HG03575 (cell line): ENCODE measurements at regions not wholly inside any gene's neighbourhood (a gene's known extent, or its start where the extent isn't known, plus 50 kb on each side); places are given as distances from the start of the nearest gene placed in this dataset.

Source experiments
- ATAC-seq: cut with Tn5 transposase; IDR thresholded peaks from one replicate; pipeline ENCODE4 v1.9.1; 2021; ENCODE audit not compliant: unreplicated experiment, insufficient number of reproducible peaks, low FRiP score; ENCODE audit errors: extremely low read depth

DNA sequence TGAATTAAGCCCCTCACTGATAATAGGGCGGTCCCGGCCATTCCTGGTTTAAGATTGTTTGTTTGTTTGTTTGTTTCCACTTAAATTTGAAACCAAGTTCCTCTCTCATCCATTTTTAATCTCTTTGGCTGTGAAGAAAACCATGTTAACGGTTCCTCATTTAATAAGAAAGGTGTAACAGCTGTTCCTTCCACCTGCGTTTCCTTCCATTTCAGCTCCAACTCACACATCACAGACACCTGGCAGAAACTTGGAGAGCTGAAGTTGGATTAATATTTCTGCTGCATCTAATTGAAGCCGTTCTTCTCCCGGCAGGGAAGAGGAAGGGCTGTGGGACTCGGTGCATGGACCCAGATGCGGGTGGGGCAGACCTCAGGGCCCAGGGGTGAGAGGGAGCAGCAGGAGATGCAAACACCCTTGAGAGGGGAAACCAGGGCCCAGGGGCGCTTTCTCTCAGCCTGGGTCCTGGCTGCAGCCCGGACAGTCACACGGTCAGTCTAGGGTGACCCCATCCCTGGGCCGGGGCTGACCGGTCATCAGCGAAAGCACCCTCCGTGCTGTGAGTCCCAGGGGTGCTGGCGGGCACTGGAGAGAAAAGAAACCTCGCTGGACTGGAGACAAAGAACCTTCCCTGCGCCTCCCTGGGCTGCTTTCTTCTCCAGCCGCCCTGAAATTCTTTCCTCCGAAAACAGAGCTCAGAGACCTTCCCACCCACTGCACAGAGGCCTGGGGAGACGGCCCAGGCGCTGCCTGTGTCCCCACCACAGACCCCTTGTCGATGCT is 242.0 kb downstream of the BRD1 start:
- ATAC-seq, result no peak

DNA sequence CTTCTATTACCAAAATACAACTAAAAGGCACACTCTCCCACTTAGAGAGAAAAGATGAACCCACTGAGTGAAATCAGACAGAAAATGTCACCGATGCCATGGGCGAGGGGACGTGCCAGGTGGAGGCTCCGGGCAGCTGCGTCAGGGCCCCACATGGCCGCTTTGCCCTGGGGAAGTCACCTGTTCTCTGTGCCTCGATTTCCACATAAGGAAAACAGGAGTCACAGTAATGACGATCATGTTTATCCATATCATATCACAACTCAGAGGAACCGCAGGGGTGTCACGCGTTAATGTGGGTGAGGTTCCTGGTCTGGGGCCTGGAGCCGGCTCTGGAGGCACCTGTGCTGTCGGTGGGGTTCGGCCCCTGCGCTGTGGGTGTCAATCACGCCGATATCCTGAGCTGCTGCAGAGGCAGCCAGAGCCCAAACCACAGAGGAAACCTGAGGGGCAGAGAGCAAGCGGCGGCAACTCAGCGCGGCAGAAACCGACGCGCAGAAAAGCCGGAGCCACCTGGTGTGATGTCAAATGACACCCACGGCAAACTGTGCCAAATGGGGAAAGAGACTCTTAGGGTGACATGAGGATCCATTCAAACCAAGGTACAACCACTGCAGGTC is 243.7 kb downstream of the BRD1 start:
- ATAC-seq, result no peak

DNA sequence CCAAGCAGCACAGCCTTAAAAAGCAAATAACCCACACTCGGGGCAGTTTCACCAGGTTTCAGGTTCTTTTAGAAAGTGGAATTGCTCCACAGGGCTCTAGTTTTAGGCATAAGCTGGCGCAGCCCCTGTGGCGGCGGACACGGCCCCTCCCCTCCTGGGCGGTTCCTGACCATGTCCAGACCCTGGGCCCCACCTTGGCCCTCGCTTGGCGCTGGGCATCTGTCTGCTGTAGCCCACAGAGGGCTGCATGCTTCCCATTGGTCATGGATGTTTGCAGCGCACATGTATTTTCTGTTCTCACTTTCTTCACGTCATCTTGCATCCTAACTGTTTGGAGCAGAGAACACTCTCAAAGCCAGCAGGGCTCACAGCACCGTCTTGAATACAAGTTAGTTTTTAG is 244.3 kb downstream of the BRD1 start:
- no peak for ATAC-seq

DNA sequence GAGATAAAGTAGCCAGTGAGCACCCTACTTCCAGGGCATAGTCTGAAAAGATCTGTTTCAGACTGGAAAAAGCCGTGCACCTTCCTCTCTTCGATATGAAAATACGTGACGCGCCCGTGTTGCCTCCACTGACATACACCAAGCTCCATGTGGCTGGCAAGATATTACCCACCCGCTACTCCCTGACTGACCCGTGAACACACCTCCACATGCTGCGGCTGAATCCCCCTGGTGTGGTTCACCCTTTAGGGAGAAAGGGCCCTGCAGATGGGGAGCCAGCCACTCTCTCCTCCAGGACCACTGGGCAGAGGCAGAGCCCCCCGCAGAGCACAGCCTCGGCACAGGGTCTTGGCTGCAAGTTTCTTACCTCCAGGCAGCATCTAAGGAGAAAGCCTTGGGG is 245.0 kb downstream of the BRD1 start:
- ATAC-seq, result no peak

DNA sequence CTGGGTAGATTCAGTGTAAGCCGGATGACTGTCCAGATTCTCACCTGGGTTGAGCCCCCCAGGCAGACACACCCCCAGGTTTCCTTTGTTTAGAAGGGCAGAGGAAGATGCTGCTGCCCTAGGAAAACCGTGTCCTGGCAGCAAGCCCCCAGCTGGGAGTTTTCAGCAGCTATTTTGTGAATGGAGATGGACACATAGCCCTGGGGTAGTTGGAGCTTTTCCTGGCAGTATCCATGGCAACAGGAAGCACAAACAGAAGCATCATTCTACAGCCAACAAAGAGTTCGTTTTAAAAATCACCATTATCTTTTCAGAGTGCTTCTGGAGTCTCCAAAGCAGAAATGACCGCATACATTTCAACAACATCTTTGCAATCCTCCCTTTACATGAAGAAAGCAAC is 245.5 kb downstream of the BRD1 start:
- ATAC-seq, result no peak

DNA sequence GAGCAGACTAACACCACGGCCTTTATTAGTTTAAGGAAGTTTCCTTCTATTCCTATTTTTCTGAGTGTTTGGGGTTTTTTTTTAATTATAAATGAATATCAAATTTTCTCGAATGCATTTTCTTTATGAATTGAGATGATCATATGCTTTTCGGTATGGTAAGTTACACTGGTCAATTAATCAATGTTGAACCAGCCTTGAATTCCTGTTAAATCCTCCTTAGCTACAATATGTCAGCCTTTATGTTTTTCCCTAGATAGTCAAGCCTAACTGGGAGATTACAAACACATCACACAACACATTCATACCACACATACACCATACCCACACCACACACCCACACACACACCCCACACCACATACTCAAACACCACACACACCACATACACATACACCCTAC is 247.6 kb downstream of the BRD1 start:
- no peak for ATAC-seq

DNA sequence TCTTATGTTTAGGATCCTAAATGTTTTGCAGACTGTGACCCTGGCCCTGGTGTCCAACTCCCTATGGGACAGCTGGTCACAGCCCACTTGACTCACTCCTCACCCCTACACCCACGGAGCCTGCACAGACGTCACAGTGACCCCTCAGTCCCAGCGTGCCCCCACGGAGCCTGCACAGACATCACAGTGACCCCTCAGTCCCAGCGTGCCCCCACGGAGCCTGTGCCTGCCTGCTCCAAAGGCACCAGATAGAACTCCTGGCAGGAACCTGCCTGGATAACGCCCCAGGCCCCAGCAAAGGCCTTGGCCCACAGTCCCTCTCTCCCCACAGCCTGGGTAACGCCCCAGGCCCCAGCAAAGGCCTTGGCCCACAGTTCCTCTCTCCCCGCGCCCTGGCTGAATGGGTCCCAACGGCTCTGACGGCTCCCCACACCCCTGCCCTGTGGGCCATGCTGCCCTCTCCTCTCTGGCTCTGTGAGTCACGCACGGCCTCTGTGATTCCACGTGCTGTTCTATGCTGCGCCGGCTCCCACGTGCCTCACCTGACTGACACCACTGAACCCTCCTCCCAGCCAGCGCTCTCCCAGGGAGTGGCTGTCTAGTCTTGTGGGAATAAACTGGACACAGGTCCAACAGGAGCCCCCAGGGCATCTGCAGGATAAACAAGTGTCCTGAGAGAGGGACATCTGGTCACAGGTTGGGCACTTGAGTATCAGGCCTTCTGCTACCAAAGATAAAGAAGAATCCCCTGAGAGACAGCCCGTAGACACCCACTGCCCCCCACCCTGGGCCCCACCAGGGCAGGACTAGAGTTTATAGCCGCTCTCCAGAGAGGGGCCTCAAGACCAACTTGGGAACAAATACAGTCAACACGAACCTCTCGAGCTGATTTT is 250.3 kb downstream of the BRD1 start:
- no peak for ATAC-seq

DNA sequence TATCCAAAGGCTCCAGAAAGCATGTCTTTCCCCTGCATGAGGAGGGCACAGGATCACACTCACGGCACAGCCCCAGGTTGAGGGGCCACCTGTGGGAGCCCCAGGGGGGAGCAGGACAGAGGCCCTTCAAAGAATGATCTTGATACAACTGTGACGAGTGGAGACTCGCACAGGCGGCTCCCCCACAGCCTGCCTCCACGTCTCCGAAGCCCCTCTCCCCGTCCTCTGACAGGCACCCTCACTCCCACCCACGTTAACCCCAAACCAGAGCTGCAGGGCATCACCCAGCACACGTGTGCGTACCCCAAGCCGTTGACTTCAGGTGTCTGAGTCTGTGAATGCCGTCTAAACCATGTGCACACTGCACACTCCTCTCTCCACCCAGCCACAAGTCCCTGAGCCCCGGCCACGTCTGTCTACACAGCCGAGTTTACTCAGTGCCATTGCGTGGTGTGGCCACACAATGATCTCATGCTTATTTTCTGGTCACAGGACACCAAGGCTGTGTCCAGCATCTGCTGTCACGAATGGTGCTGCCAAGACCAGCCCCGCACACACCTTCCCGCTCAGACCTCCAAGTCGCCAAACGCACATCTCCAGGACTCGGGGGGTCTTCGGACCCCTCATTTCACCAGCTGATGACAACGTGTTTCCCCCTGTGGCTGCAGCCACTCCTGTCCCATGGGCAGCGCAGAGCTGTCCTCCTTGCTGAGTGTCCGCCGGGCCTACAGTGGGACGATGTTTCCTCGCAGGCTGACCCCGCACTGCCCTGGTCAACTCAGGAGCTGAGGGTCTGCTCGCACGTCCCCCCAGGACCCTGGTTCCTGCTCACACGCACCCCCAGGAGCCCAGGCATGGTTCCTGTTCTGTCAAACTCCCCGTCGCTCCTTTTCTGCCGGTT is 251.2 kb downstream of the BRD1 start:
- no peak for ATAC-seq

DNA sequence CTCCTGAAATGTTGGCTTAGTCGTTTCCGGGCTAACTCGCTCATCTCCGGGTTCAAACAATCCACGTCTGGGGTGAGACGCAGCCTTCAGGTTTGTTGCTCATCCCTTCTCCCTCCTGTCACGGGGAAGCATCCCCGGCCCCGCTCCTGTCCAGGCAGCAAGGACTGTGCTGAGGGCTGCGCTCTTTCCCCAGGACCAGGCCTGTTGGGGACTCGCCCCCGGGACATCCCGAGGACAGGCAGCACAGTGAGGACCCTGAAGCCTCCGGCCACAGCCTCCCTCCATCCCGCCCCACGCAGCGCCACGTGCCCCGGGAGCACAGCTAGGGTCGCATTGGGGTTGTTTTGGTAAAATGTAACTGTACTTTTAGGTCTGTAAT is 252.0 kb downstream of the BRD1 start:
- no peak for ATAC-seq

DNA sequence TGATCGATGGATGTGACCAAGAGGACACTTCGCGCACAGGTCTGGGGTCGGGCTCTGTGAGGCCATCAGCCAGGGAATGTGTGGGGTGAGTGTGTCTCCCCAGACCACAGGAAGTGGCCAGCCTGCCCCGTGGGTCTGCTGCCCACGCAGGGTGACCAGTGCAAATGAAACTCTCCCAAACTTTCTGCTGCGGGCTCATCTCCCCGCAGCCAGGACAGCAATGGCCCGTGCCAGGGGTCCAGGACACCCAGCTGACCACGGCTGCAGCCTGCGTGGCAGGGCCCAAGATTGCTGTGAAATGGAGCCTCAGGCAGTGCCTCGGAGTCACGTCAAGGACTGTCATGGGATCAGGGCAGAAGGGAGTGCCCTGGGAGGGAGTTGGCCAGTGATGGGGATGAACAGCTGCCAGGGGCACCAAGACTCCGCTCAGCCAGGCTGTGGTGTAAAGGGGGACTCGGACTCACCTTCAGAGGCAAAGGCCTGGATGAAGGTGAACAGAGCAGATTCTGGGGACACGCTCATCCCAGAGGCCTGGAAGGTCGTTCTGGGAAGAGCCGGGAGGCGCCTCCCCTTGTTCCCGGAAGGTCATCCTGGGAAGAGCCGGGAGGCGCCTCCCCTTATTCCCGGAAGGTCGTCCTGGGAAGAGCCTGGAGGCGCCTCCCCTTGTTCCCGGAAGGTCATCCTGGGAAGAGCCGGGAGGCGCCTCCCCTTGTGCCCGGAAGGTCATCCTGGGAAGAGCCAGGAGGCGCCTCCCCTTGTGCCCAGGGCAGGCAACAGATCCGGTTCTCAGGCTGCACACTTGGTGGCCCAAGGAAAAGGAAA is 252.6 kb downstream of the BRD1 start:
- no peak for ATAC-seq

DNA sequence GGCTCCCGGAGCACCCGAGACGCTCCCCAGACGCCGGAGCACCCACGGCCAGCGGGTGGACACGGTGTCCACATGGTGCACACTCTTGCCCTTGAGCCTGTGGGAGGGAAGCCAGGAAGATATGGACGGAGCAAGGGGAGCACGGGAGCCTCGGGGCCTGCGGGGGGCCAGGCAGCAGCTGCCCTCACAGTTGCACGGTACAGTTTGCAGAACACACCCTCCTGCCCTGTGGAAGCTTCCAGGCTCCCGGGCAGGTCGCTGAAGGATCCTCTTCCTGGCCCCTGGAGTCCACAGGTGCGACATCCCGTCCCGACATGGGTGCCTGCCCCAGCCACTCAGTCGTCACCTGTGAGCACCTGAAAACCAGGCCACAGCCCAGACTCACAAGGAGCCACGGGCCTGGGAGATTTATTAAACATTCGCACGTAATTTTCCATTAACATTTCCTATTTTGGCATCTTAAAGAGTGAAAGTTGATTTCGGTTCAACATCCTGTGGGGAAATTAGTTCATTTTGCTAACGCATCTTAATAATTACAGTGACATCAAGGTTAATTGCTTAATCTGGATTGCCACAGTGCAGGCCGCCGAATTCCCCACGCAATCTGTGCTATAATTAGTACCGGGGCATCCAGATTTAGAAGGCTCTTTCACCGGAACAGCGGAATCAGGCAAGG is 253.3 kb downstream of the BRD1 start:
- ATAC-seq, result no peak

DNA sequence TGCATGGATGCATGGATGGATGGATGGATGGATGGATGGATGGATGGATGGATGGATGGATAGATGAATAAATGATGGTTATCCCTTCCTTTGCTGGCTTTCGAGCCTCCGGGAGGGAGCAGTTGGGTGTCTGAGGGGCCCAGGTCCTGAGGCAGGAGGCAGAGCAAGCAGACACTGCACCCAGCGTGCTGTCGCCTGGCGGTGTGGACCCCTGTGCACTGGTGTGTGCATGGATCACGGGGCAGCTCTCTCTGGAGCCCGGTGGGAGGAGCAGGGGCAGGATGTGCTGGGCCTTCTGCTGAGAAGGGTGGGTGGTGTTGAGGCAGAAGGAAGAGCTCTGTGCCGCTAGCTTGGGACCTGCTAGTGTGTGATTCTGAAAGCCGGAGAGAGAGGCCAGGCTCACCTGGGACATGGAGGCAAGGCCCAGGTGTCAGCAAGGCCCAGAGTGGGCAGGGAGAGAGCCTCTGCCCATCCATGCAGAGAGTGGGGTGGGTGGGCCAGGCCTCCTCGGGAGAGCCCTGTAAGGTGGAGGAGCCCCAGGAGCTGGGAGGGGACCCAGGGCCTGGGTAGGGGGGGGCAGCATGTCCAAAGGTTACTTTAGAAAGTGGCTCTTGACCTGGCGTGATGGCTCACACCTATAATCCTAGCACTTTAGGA is 254.4 kb downstream of the BRD1 start:
- no peak for ATAC-seq

DNA sequence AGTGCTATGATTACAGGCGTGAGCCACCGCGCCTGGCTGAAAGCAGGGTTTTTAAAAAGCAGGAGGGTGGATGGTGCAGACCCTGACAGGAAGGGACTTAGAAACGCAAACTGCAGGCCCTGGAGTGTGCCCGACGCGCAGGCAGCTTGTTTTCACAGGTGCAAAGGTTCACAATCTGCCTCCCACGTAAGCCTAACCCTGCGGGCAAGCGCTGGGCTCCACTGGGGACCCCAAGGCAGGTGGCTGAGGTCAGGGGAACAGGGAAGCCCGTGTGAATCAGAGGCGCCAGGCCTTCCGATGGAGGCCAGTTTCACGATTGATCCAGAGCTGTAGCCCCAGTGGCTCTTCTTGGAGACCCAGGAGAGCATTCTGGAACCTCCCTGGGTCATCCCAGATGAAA is 256.3 kb downstream of the BRD1 start:
- no peak for ATAC-seq

DNA sequence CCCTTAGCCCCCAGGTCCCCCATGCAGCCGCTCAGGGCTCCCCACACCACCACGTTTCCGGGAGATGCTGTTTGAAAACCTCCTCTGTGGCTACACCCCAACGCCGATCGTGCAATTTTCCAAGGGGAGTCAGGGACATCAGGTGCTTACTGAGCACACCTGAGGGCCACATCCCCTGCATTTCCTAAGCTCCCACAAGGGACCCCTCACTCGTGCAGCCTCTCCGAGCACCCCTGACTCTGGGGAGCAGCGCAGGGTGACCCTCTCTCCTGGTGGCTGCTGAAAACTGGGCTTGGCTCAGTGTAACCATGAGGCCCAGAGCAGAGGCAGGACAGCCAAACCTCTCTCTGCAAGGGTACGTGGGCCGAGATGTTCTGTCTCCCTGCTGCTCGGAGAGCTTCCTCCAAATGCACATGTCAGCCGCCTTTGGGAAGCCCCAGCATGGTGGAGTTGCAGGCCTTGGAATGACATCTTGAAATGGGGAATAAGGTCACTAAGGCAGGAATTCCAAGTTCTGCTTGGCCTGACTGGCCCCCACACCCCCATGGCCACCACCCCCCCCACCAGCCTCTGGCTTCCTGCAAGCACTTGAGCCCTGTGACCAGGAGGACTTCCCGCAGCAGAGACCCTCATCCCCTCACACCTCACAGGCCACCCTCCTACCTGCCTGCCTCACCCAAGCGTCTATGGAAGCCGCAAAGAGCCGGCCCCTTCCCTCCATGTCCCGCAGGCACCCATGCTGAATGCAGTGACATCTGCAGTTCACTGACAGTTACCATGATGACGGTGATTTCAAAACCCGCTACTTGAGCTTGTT is 257.4 kb downstream of the BRD1 start:
- ATAC-seq, result no peak

DNA sequence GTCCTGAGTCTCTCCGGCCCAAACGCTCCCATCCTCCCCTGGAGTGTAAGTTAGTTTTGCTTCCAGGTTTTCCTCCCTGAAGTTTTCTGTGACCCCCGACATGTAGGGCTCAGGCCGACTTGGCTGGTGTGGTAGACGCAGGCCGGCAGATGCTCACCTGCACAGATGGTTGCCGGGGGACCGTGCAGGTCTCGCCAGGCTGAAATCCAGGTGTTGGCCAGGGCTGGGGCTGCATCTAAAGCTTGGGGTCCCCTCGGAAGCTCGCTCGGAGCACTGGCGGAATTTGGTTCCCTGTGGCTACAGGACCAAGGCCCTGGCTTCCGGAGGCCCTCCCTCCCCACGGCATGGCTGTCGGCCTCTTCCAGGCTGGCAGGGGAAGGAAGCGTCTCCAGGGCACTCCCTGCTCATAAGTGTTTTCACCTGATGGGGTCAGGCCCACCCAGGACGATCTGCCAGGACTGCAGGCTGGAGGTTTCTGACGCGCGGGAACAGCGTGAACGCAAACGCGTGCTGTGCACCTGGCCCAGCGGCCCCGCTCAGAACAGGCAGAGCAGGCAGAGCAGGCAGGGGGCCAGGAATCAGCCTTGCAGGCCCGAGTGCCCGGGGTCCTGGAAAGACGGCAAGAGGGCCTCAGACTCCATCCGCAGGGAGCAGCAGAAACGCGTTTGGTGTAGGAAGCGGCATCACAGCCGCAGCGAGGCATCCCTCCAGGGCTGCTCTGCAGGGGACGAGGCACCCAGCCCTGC is 258.2 kb downstream of the BRD1 start:
- no peak for ATAC-seq

DNA sequence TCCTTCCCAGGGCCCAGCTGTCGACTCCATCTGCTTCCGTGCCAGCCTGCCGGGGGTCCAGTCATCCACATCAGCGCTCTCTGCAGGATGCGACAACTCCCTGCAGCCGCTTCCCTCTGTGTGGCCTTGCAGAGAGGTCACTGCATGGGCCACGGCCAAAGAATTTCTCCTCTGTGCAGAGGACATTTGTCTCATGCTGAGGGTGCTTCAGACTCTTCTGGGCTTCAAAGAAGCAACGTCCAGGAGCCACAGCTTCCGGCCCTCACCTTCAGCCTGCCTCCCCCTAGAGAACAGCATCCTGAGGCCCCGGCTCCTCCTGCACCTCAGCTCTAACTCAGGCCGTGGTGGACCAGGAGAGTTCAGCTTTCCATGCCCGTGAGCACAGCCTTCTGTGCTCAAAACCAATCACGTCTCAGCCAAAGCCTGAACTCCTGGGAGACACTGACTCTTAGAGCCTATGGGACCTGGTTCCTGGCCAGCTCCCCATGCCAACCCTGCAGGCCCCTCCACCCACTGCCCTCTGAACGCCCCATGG is 258.9 kb downstream of the BRD1 start:
- no peak for ATAC-seq
